ENCODE measurements at regions not wholly inside any gene's neighbourhood (a gene's known extent, or its start where the extent isn't known, plus 50 kb on each side); places are given as distances from the start of the nearest gene placed in this dataset.

DNA sequence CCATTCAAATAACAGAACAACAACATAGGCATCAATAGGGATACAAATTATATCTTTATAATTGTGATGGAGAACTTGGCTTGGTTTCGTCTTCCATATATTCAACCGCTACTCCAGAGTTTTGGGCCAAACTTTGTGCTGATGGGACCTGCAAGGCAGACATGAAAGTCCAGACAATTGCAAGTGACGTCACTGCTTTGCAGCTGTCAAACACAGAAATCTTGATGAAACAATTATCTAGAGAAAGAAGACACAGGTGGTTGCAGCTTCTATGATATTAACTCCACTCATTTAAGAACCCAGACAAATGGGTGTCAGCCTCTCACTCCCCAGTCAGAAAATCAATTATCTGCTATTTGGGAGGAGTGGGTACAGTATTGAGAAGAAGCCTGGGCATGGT, 390.6 kb downstream of the NUF2 start:
- FAIRE-seq = no peak
- intact Hi-C loops (cut with DNase I) = no loop called here
- Histone ChIP-seq H3K27ac (no peak overlapping the region), H3K4me3 (no peak overlapping the region), H3K9me3 (no peaks in the 10 kb centered on the region), H3K4me1 (no peaks in the 10 kb centered on the region), H3K27me3 (no peaks in the 10 kb centered on the region), H3K36me3 (no peaks in the 10 kb centered on the region)
- TF ChIP-seq, protein P1, sequence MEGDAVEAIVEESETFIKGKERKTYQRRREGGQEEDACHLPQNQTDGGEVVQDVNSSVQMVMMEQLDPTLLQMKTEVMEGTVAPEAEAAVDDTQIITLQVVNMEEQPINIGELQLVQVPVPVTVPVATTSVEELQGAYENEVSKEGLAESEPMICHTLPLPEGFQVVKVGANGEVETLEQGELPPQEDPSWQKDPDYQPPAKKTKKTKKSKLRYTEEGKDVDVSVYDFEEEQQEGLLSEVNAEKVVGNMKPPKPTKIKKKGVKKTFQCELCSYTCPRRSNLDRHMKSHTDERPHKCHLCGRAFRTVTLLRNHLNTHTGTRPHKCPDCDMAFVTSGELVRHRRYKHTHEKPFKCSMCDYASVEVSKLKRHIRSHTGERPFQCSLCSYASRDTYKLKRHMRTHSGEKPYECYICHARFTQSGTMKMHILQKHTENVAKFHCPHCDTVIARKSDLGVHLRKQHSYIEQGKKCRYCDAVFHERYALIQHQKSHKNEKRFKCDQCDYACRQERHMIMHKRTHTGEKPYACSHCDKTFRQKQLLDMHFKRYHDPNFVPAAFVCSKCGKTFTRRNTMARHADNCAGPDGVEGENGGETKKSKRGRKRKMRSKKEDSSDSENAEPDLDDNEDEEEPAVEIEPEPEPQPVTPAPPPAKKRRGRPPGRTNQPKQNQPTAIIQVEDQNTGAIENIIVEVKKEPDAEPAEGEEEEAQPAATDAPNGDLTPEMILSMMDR (IDR thresholded peaks at IDR 0.05) = no peak
- WGBS, 2 donors = 79 to 86% methylated on average over 3 of the region's 3 CpGs
- ATAC-seq = no peak
- no peak for DNase-seq

DNA sequence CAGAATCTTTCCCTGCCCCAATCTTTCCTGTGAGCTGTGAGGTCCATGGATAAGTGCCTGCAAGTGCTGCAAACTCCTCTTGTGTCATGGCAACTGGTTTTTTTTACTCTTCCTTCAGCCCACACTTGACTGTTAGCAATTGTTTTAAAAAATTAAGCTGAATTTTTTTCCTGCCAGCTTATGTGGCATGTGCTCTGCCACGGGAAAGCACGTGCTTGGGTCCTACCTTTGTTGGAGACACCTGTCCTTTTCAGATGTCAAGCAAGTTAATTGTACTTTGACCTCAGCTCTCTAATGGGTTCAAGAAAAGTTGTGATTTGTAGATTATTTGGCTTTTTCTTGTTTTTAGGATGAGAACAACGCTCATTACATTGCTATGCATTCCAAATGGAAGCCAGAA, 398.5 kb downstream of the NUF2 start:
- H3K4me1 ChIP-seq = no peaks in the 10 kb centered on the region
- TF ChIP-seq, protein P1 (IDR thresholded peaks at IDR 0.05) = no peak
- no peaks in the 10 kb centered on the region for H3K36me3 ChIP-seq
- no peak overlapping the region for H3K27ac ChIP-seq
- peaks cover 0 to 4% (median 0%) of the 10 kb centered on the region in 4 donors for H3K27me3 ChIP-seq
- 68 to 72% methylated on average over 3 of the region's 3 CpGs for WGBS, 2 donors
- no peak overlapping the region for H3K4me3 ChIP-seq
- no peak for DNase-seq
- intact Hi-C loops (cut with DNase I) = no loop called here
- no peak for ATAC-seq
- no peaks in the 10 kb centered on the region for H3K9me3 ChIP-seq
- FAIRE-seq = no peak

DNA sequence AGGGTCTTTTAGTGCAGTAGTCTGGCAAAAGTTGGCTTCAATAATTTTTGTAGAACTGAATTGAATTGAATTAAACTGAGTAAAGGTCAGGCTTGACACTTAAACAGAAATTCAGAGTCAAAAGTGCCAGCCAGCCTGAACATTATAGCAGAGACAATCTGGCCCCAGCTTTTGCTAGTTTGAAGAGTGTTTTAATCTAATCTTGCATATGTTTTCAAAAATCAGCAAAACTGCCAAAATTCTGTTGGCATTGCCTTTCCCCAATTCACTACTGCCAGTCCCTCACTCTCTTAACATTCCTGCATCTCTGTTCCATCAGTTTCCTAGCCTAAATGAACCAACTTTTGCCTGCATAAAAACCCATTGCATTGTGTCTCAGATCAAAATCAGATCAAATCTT, 403.8 kb downstream of the NUF2 start:
- TF ChIP-seq, protein P1 (IDR thresholded peaks at IDR 0.05) = no peak
- ATAC-seq (no peak), FAIRE-seq (no peak)

DNA sequence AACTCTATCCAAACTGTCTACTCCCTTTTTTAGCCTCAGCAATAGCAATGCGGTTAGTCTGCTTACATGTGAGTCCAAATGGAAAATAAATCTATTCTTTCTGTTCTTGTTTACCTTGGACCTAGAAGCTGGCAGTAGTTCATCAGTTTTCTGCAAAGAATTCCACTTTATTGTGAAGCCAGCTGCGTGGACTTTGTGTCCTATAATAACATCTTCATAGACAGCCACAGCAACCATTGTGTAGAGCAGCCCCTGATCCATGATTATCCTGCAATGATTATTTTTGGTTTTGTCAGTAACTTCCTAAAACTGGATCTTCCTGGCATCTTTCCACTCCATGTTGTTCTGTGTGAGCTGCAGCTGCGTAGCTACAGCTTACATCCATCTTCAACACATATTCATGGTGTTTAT, 408.7 kb downstream of the NUF2 start:
- 28 to 34% methylated on average over 3 of the region's 3 CpGs for WGBS, 2 donors
- H3K4me3 ChIP-seq = no peak overlapping the region
- H3K4me1 ChIP-seq = no peaks in the 10 kb centered on the region
- ATAC-seq (no peak), DNase-seq (no peak), FAIRE-seq (no peak)
- H3K36me3 ChIP-seq = no peaks in the 10 kb centered on the region
- H3K9me3 ChIP-seq = no peaks in the 10 kb centered on the region
- H3K27ac ChIP-seq = no peak overlapping the region
- TF ChIP-seq, protein P1 (IDR thresholded peaks at IDR 0.05) = no peak
- no peaks in the 10 kb centered on the region for H3K27me3 ChIP-seq
- intact Hi-C loops (cut with DNase I) = no loop called here

More for the DNA sequence above, 403.8 kb downstream of the NUF2 start:
- H3K9me3 ChIP-seq = no peaks in the 10 kb centered on the region
- no peaks in the 10 kb centered on the region for H3K4me1 ChIP-seq
- intact Hi-C loops (cut with DNase I) = no loop called here
- peaks cover 0 to 4% (median 0%) of the 10 kb centered on the region in 4 donors for H3K27me3 ChIP-seq
- no peak overlapping the region for H3K4me3 ChIP-seq
- H3K36me3 ChIP-seq = no peaks in the 10 kb centered on the region
- no peak overlapping the region for H3K27ac ChIP-seq
- no peak for DNase-seq

DNA sequence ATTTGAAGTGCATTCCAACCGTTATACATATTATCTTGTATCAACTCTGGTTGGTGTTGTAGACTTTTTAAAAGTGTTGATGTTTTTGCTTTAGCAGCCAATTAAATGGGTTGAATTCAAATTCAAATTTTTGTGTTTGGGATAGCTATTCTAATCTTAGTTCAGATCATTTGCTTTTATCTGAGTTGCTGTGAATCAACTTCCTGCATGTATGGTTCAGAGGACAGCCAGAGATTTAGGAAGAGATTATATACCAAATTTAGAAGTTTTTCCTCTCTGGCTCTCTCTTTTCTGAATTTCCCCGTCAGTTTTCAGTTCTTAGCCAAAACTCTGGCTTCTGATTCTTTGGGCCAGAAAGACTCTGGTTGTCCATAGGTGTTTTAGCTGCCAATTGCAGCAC, 415.5 kb downstream of the NUF2 start:
- H3K27ac ChIP-seq = no peak overlapping the region
- H3K4me1 ChIP-seq = no peaks in the 10 kb centered on the region
- H3K36me3 ChIP-seq = no peaks in the 10 kb centered on the region
- 42 to 52% methylated on average over 2 of the region's 2 CpGs for WGBS, 2 donors
- intact Hi-C loops (cut with DNase I) = no loop called here
- TF ChIP-seq, protein P1 (IDR thresholded peaks at IDR 0.05) = no peak
- no peak overlapping the region for H3K4me3 ChIP-seq
- no peaks in the 10 kb centered on the region for H3K27me3 ChIP-seq
- DNase-seq (no peak), FAIRE-seq (no peak), ATAC-seq (no peak)
- no peaks in the 10 kb centered on the region for H3K9me3 ChIP-seq
